ENCODE measurements at regions not wholly inside any gene's neighbourhood (a gene's known extent, or its start where the extent isn't known, plus 50 kb on each side); places are given as distances from the start of the nearest gene placed in this dataset.

- H3K4me1 ChIP-seq (ENCODE audit: insufficient read depth): no peaks in the 10 kb centered on the region
- no peak overlapping the region for H3K27ac ChIP-seq
- H3K9me2 ChIP-seq (replicated peaks; ENCODE audit: insufficient read depth): no peaks in the 10 kb centered on the region
- H3K9me3 ChIP-seq (ENCODE audit: low read depth): no peaks in the 10 kb centered on the region
- no peak overlapping the region for H3K4me2 ChIP-seq
- H4K20me1 ChIP-seq (ENCODE audit: insufficient read depth, poor library complexity, severe bottlenecking): no peaks in the 10 kb centered on the region
- no peaks in the 10 kb centered on the region for H3K27me3 ChIP-seq
- H3K36me3 ChIP-seq (replicated peaks; ENCODE audit: insufficient read depth, low read depth): no peaks in the 10 kb centered on the region
- no peak for TF ChIP-seq CTCF (IDR thresholded peaks at IDR 0.05; ENCODE audit: poor library complexity)
- no peak for TF ChIP-seq EZH2phosphoT487 (IDR thresholded peaks at IDR 0.05; ENCODE audit: low read depth, severe bottlenecking, unreplicated experiment)
- no peak for TF ChIP-seq EZH2 (IDR thresholded peaks at IDR 0.05; ENCODE audit: borderline replicate concordance)
- H3K4me3 ChIP-seq: no peak overlapping the region
- no peak for DNase-seq (ENCODE audit: low spot score)
- H2AFZ ChIP-seq: no peak overlapping the region
- no peaks in the 10 kb centered on the region for H3K79me2 ChIP-seq
Observed at GRCh38 chr2:199629301-199629700, 171.6 kb upstream of the SATB2 start.

DNA sequence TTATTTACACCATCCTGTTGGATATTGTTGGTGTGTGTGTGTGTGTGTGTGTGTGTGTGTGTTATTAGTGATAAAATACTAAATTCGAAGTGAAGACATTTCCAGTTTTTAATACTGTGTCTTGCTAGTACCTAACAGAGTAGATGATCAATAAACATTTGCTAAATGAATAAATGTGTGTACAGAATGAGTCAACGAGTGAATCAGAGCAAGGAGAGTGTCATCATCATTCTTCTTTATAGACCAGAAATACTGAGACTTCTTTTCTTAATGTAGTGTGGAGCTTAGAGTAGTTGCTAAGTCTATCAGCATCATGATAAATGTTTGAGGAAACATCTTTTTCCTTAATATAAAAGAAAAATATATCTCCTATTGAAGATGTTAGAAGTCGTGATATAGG lies 169.7 kb upstream of the SATB2 start:
- no peaks in the 10 kb centered on the region for H3K9me2 ChIP-seq (replicated peaks; ENCODE audit: insufficient read depth)
- DNase-seq (ENCODE audit: low spot score): no peak
- no peaks in the 10 kb centered on the region for H3K27me3 ChIP-seq
- no peak overlapping the region for H3K4me2 ChIP-seq
- no peak overlapping the region for H2AFZ ChIP-seq
- no peak overlapping the region for H3K27ac ChIP-seq
- no peak overlapping the region for H3K4me3 ChIP-seq
- no peak for TF ChIP-seq EZH2 (IDR thresholded peaks at IDR 0.05; ENCODE audit: borderline replicate concordance)
- no peak for TF ChIP-seq CTCF (IDR thresholded peaks at IDR 0.05; ENCODE audit: poor library complexity)
- no peak for TF ChIP-seq EZH2phosphoT487 (IDR thresholded peaks at IDR 0.05; ENCODE audit: low read depth, severe bottlenecking, unreplicated experiment)
- no peaks in the 10 kb centered on the region for H3K36me3 ChIP-seq (replicated peaks; ENCODE audit: insufficient read depth, low read depth)
- no peaks in the 10 kb centered on the region for H4K20me1 ChIP-seq (ENCODE audit: insufficient read depth, poor library complexity, severe bottlenecking)
- H3K9me3 ChIP-seq (ENCODE audit: low read depth): no peaks in the 10 kb centered on the region
- H3K4me1 ChIP-seq (ENCODE audit: insufficient read depth): no peaks in the 10 kb centered on the region
- H3K79me2 ChIP-seq: no peaks in the 10 kb centered on the region
- WGBS (ENCODE audit: low lambda C conversion rate, missing lambda C conversion rate): 58% methylated on average over 3 of the region's 3 CpGs

DNA sequence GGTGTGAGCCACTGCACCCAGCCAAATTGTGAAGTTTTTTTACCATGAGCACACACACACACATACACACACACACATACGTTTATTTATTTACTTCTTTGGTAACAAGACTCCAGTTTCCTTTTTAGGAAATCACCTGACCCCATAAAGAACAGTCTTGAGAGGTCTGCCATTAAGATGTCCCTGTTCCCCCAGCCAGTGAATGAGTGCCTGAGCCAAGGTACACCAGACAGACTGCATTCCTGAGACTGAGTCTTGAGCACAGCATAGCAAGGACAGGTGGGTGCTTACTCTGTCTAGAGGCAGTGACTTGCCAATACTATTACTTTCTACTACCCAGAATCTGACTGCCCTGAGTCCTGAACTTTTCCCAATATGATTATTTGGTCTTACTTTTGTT lies 167.2 kb upstream of the SATB2 start:
- Histone ChIP-seq H3K9me3 (ENCODE audit: low read depth) (no peaks in the 10 kb centered on the region), H3K4me1 (ENCODE audit: insufficient read depth) (no peaks in the 10 kb centered on the region), H3K27ac (no peak overlapping the region), H3K27me3 (no peaks in the 10 kb centered on the region), H3K36me3 (replicated peaks; ENCODE audit: insufficient read depth, low read depth) (no peaks in the 10 kb centered on the region), H3K9me2 (replicated peaks; ENCODE audit: insufficient read depth) (no peaks in the 10 kb centered on the region), H3K79me2 (no peaks in the 10 kb centered on the region), H3K4me2 (no peak overlapping the region), H4K20me1 (ENCODE audit: insufficient read depth, poor library complexity, severe bottlenecking) (no peaks in the 10 kb centered on the region), H3K4me3 (no peak overlapping the region), H2AFZ (no peak overlapping the region)
- peak; percentile 8 for DNase-seq (ENCODE audit: low spot score)
- WGBS (ENCODE audit: low lambda C conversion rate, missing lambda C conversion rate): 38% methylated on average over 1 of the region's 1 CpG
- TF ChIP-seq CTCF (IDR thresholded peaks at IDR 0.05; ENCODE audit: poor library complexity) (no peak), EZH2phosphoT487 (IDR thresholded peaks at IDR 0.05; ENCODE audit: low read depth, severe bottlenecking, unreplicated experiment) (no peak), EZH2 (IDR thresholded peaks at IDR 0.05; ENCODE audit: borderline replicate concordance) (no peak)

DNA sequence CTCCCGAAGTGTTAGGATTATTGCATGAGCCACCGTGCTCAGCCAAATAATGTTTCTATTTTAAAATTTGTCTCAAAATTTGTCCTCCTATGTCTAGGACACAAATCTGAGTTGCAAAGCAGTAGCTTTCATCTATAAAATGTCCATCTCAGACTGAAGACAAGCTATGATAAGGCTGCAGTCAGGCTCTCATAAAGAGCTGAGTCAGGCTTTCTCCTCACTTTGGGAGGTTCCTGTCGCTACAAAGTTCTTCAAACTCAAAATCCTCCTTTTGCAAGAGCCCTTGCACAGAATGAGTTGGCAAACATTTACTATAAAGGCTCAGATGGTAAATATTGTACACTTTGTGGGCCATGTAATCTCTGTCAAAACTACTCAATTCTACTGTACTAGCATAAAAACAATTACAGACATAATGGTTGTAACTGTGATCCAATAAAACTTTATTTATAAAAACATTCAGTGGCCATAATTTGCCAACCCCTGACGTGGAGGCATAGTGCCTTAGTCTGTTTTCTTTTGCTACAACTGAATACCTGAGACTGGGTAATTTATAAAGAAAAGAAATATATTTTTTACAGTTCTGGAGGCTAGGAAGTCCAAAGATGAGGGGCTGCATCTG lies 154.9 kb upstream of the SATB2 start:
- H3K27ac ChIP-seq: no peak overlapping the region
- no peak for DNase-seq (ENCODE audit: low spot score)
- 86% methylated on average over 4 of the region's 4 CpGs for WGBS (ENCODE audit: low lambda C conversion rate, missing lambda C conversion rate)
- no peak overlapping the region for H3K4me3 ChIP-seq
- H3K79me2 ChIP-seq: no peaks in the 10 kb centered on the region
- no peaks in the 10 kb centered on the region for H3K9me2 ChIP-seq (replicated peaks; ENCODE audit: insufficient read depth)
- H3K27me3 ChIP-seq: no peaks in the 10 kb centered on the region
- H4K20me1 ChIP-seq (ENCODE audit: insufficient read depth, poor library complexity, severe bottlenecking): no peaks in the 10 kb centered on the region
- TF ChIP-seq EZH2phosphoT487 (IDR thresholded peaks at IDR 0.05; ENCODE audit: low read depth, severe bottlenecking, unreplicated experiment) (no peak), CTCF (IDR thresholded peaks at IDR 0.05; ENCODE audit: poor library complexity) (no peak), EZH2 (IDR thresholded peaks at IDR 0.05; ENCODE audit: borderline replicate concordance) (no peak)
- no peaks in the 10 kb centered on the region for H3K36me3 ChIP-seq (replicated peaks; ENCODE audit: insufficient read depth, low read depth)
- H3K9me3 ChIP-seq (ENCODE audit: low read depth): no peaks in the 10 kb centered on the region
- no peak overlapping the region for H3K4me2 ChIP-seq
- H2AFZ ChIP-seq: no peak overlapping the region
- H3K4me1 ChIP-seq (ENCODE audit: insufficient read depth): no peaks in the 10 kb centered on the region

All from hepatocyte (in vitro differentiated cells).